ENCODE measurements at regions not wholly inside any gene's neighbourhood (a gene's known extent, or its start where the extent isn't known, plus 50 kb on each side); places are given as distances from the start of the nearest gene placed in this dataset.

DNA sequence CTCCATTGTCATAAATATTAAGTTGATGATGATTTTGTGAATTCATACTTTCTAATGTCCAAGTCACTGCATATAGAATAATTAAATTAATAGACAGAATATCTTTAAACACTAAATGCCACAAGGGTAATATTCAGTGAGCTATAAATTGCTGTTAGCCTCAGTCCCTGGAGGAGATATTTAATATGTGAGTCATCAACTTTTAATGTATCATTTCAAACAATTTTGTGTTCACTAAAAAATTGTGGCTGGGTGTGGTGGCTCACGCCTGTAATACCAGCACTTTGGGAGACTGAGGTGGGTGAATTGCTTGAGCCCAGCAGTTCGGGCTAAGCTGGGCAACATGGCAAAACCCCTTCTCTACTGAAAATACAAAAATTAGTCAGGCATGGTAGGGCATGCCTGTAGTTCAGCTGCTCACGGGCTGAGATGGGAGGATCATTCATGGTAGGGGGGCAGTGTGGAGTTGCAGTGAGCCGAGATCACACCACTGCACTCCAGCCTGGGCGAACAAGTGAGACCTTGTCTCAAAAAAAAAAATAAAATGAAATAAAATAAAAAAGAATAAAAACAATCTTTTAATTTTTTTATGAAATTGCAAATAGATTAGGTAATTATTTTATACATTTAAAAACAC, 717.3 kb upstream of the CHD1 start:
- TF ChIP-seq CTCF (conservative IDR thresholded peaks at IDR 0.05; ENCODE audit: low read length): no peak
- no peak for TF ChIP-seq EZH2phosphoT487 (IDR thresholded peaks at IDR 0.05; ENCODE audit: borderline replicate concordance, low read depth, low read length)
